GM21423 (cell line): ENCODE measurements at regions not wholly inside any gene's neighbourhood (a gene's known extent, or its start where the extent isn't known, plus 50 kb on each side); places are given as distances from the start of the nearest gene placed in this dataset.

Experiments
- ATAC-seq: cut with Tn5 transposase; IDR thresholded peaks from one replicate; pipeline ENCODE4 v1.9.1; 2021; ENCODE audit warnings: mild to moderate bottlenecking, moderate library complexity; ENCODE audit not compliant: unreplicated experiment

- no peak for ATAC-seq
These were observed 669.4 kb upstream of the PKDCC start for GRCh38 chr2:41378420-41378819.

- no peak for ATAC-seq
These were observed 668.2 kb upstream of the PKDCC start for GRCh38 chr2:41379496-41380221.

DNA sequence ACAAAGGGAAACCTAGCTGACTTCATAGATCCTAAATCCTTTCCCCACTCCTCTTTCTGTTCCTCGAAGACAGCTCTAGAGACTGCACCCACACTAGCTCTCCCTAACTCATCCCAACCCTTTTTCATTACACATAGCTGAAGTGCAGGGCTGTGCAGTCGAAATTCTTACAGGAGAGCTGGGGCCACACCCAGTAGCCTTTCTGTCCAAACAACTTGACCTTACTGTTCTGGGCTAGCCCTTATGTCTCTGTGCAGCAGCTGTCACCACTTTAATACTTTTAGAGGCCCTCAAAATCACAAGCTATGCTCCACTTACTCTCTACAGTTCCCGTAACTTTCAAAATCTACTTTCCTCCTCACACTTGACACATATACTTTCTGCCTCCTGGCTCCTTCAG is 666.1 kb upstream of the PKDCC start:
- ATAC-seq = no peak

DNA sequence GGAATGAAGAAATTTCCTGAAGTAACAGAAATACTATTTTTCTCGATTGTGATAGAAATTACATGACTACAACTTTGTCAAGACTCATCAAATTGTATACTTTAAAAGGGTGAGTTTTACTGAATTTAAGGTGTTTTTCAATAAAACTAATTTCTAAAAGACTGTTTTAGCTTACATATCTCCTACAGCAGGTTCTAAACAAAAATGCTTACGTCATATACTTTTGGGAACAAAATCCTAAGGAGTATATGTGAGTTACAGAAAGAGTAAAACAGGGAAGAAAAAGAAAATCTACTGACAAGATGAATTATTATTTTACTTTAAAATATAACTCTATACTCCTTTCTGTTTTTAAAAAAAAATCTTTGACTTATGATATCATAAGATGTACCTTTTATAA is 660.3 kb upstream of the PKDCC start:
- no peak for ATAC-seq

DNA sequence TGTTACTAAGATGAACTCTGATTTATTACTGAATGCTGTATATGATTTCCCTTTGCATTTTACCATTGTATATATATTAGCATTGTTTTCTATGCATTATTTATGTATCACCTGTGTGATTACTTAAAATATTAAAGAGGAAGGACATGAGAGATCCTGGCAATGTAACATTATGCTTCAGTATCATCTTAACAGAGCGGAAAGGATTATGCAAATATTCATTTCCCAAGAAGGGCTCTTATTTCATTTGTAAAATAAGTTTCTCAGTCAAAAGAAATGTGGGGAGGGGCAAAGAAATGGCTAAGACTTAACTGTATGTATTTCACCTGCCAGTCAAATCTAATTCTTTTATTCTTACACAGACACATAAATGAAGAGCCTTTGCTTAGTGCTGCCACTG is 654.2 kb upstream of the PKDCC start:
- ATAC-seq = no peak

GRCh38 chr2:41394541-41394940 is 653.3 kb upstream of the PKDCC start:
- no peak for ATAC-seq

DNA sequence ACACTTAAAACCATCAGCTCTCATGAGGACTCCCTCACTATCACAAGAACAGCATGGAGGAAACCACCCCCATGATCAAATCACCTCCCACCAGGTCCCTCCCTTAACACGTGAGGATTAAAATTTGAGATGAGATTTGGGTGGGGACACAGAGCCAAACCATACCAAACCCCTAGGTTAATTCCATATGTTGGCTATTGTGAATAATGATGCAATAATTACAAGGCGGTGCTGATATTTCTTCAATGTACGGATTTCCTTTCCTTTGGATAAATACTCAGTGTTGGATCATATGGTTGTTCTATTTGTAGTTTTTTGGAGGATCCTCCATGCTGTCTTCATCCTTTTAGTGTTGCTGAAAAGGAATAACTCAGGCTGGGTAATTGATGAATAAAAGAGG is 652.1 kb upstream of the PKDCC start:
- no peak for ATAC-seq

DNA sequence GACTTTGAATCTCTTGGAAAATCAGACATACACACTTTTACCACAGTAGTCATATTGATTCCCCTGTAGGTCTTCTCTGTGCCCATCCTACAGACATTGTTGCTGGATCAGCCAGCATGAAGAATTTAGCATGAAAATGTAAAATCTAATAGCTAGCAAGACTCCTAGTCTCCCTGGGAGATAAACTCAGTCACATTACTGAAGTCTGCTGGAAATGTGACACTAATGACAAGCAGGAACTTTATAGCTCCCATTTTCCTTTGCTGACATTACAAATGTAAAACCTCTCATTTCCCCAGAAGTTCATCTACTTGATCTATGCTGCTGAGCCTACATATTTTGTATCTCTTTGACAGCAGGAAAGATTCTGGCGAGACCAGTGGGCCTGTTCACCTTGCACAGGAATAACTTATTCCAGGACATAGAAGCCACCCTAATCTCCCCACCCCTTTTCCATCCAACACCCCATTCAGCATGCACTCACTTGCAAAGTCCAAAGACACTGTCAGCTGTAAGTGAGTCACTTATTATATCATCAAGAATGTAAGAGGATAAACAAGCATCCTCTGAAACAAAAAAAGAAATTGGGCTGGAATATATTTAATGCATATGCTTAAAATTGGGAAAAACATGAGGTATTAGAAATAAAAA is 648.3 kb upstream of the PKDCC start:
- no peak for ATAC-seq

DNA sequence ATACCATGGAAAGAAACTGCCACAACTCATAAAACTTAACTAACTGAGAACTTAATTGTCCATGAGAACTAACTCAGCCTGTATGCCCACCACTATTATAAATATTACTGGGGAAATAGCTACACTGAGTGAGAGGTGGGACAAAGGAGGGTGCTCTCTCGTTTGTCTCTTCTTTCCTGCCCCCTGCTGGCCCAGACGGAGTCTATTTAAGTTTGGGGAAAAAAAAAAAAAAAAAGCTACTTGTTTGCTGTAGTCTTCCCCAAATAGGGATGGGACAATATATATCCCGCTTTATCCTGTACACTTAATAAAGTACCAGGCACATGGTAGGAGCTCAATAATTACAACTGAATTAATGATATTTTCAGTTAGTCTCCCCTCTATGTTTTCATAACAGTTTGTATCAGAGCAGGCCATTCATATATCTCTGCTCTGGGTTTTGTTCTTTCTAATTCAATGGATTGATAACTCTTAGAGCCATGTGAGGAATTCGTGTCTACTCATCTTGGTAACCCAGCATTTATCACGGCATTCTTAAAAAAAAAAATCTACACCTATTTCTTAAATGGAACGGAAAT is 647.6 kb upstream of the PKDCC start:
- no peak for ATAC-seq

DNA sequence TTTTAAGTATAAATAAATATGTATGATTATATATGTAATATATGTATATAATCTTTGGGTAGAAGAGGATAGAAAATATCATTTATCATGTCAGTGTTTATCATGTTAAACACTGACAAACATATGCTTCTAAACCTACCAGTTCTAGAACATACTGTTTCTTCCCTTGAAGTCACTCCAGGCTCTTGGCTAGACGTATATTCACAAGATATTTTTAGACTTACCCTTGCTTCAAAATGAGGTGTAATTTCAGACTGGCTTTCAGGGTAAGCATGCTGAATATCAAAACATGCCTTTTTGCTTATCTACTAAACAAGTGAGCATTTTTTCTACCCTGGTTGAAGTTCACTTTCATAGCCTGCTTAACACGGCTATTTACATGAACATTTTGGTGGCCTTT is 642.4 kb upstream of the PKDCC start:
- ATAC-seq = no peak

DNA sequence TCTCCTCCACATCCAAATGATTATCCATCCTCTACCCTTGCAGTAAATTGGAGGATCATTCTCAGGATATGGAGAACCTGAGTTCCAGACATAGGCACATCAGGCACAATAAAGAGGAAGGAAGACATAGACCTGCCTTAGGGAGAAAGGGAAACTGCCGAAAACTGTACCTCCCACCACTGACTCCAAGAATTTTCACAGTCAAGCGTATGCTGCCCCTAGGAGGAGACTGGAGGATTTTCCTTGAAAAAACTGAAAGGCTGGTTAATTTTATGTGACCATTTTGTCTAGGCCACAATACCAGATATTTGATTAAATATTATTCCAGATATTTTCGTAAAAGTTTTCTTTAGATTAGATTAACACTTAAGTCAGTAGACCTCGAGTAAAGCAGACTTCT is 638.5 kb upstream of the PKDCC start:
- no peak for ATAC-seq

DNA sequence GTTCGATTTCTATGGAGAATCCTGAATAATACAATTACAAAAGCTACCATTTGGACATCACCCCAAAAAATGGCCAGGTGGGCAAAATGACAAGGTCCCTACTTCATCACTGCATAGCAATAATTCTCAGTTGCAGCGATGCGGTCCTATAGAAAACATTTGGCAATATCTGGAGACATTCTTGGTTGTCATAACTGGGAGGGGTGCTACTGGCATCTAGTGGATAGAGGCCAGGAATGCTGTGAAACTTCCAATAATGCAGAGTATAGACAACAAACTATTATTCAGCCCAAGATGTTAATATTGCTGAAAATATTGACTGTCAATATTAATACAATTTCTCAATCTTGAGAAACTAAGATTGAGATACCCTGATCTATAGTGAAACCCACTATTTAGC is 637.8 kb upstream of the PKDCC start:
- ATAC-seq = no peak

- ATAC-seq = no peak
These were observed 633.9 kb upstream of the PKDCC start for GRCh38 chr2:41413813-41414485.

DNA sequence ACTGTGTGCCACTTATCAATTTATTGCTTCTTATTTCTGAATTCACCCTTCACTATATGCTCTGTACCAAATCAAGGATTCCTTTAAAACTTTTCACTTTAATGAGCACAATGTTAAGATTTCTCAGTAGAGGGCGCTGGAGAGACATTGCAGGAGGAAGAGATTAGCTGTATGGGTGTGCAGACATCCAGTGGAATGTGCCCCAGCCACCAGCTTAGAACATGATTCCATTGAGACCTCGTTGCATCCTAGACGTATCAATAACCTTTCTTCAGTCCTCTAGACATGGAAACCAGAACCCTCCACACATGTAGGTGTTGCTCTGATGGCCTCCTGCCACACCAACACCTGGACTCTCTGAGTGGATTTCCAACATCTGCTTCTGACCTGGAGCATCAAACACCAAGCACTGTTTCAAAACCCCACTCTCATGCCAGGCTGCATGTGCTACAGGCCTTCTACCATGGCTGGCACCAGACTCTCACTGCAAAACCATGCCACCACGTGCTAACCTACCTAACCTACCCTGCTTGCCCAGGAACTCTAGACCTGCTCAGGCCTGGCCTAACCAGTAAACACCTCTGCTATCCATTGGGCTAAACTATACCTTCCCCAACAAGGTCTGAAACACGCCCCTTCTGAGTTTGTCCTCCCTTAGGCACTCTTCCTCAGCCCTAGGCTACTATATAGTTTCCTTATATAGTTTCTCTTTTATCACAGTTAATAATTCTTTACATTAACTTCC is 633.2 kb upstream of the PKDCC start:
- ATAC-seq = peak; percentile 58

DNA sequence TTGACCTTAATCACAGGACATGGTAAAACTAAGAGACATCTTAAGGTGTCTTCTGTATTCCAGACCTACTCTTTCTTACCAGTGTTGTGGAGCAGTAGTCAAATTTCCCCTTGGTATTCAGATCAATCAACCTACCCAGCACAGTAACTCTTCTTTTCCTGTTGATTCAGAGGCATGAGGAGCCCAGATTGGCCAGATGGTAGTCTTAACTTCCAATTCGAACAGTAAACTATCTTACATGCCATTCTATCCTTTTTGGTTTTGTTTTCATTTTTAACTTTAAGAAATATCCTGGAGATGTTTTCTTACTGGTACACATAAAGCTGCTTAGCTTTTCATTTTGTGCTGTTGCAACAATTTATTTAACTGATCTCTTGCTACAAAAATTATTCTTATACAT is 630.3 kb upstream of the PKDCC start:
- no peak for ATAC-seq

DNA sequence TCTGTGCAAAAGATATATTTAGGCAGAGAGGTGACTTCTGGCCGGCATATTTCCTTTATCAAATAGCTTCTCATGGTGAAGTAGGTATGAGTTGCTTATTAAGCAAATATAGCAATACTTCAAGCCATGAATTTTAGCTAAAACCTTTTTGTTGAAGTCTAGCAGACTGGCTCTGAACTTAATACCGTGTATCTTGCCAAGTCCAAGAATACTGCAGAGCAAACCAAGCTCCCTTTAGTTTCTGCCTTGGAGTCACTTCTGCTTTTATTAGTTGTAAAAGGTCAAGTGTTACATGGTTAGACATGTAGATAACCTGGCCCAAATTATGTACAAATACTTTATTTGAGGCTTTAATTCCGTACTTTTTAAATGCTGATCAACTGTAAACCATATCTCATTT is 627.6 kb upstream of the PKDCC start:
- no peak for ATAC-seq

- ATAC-seq = no peak
These were observed 626.9 kb upstream of the PKDCC start for GRCh38 chr2:41420872-41421271.

DNA sequence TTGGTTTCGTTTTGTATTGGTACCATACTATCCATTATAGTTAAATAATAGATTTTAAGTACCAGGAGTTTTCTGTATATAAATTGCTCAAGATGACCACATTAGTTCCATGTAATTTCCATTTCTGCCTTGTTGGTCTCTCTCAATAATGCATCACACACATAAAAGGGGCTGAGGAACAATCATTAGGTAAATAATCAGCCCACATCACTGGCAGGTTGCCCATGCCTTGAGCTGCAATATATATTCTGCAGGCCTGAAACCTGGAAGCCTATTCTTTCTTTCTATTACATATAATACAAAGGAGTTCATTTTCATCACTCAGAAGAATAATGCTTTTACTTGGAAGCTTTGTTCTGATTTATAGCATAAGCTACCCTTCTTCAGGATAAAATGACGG is 616.1 kb upstream of the PKDCC start:
- ATAC-seq = no peak

DNA sequence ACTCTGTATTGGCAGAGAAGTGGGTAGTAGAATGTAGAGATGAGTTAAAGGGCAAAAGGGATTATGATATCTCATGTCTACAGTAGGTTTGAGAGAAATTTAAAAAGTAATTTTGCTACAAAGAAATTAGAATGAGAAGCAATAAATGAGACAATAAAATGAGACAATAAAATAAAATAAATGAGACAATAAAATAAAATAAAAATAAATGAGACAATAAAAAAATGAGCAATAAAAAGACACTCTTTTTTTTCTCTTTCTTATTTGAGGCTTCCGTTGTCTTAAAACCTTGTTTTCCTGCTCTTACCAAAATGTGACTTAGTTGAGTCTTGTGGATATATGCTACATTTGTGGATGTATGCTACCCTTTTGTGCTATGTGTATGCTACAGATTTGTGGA is 615.4 kb upstream of the PKDCC start:
- no peak for ATAC-seq

GRCh38 chr2:41434991-41435390 is 612.8 kb upstream of the PKDCC start:
- no peak for ATAC-seq

GRCh38 chr2:41441958-41442357 is 605.9 kb upstream of the PKDCC start:
- ATAC-seq = no peak
